Prostate gland (tissue), 2 donors: ENCODE measurements at regions not wholly inside any gene's neighbourhood (a gene's known extent, or its start where the extent isn't known, plus 50 kb on each side); places are given as distances from the start of the nearest gene placed in this dataset.

Source experiments
- DNase-seq: peaks from one replicate; pipeline ENCODE4 v3.0.0-alpha.2; 2019; ENCODE audit warnings: low spot score
- H3K27ac ChIP-seq, 2 donors: fragments of 200-600 bp; sonication (generic); 2 replicates each; pipeline ENCODE4 v1.5.1; 2017 to 2019
- H3K27me3 ChIP-seq: fragments of 200-600 bp; sonication (generic); replicated peaks from 2 replicates; pipeline ENCODE4 v1.5.1; 2019; ENCODE audit not compliant: insufficient read depth
- H3K36me3 ChIP-seq, 2 donors: fragments of 200-600 bp; sonication (generic); 1 replicate in 1 of 2; 2 replicates in 1 of 2; pipeline versions ENCODE4 v1.5.1 to v1.8.1; 2017 to 2019
- H3K4me1 ChIP-seq: fragments of 200-600 bp; sonication (generic); replicated peaks from 2 replicates; pipeline ENCODE4 v1.5.1; 2019
- H3K4me3 ChIP-seq, 2 donors: fragments of 200-600 bp; sonication (generic); 2 replicates each; pipeline ENCODE4 v1.5.1; 2017 to 2019
- H3K9me3 ChIP-seq: fragments of 200-600 bp; sonication (generic); 2 replicates; pipeline ENCODE4 v1.5.1; 2017
- CTCF ChIP-seq, 4 experiments: fragments of 200-600 bp in 2 of 4; fragments of 450-650 bp in 2 of 4; sonication (generic) in 2 of 4; IDR thresholded peaks; 1 replicate in 3 of 4; 2 replicates in 1 of 4; pipeline ENCODE4 v1.5.1; 2016 to 2019; ENCODE audit warnings: antibody characterized with exemption in 4 of 4, mild to moderate bottlenecking in 2 of 4, moderate library complexity in 2 of 4
- POLR2A ChIP-seq: fragments of 450-650 bp; IDR thresholded peaks from one replicate; pipeline ENCODE4 v1.6.1; 2016; ENCODE audit warnings: antibody characterized with exemption, mild to moderate bottlenecking
- POLR2AphosphoS5 ChIP-seq: sonication (generic); formaldehyde crosslinking; IDR thresholded peaks from one replicate; pipeline ENCODE4 v1.6.1; 2017; ENCODE audit warnings: antibody characterized with exemption
- WGBS: methylation state at CpG from one replicate; pipeline ENCODE4 v1.1.5; 2018; 5-methylcytosine and 5-hydroxymethylcytosine counted together
- intact Hi-C: fragments of 100-400 bp; cut with DNase I; formaldehyde crosslinking; loops from one replicate; pipeline ENCODE4 v1.14.2; 2022

- intact Hi-C loops, result no loop called here
- no peak overlapping the region for H3K27ac ChIP-seq
- no peaks in the 10 kb centered on the region for H3K4me1 ChIP-seq
- H3K27me3 ChIP-seq, result no peaks in the 10 kb centered on the region
- H3K36me3 ChIP-seq, result no peaks in the 10 kb centered on the region
- no peaks in the 10 kb centered on the region for H3K9me3 ChIP-seq
- no peak overlapping the region for H3K4me3 ChIP-seq
- WGBS, result 92% methylated on average over 2 of the region's 2 CpGs
- TF ChIP-seq POLR2A (no peak), POLR2AphosphoS5 (no peak), CTCF (IDR thresholded peaks at IDR 0.05) (no peak)
- no peak for DNase-seq
Observed at GRCh38 chr2:124988111-124988510, 963.0 kb downstream of the CNTNAP5 start.

DNA sequence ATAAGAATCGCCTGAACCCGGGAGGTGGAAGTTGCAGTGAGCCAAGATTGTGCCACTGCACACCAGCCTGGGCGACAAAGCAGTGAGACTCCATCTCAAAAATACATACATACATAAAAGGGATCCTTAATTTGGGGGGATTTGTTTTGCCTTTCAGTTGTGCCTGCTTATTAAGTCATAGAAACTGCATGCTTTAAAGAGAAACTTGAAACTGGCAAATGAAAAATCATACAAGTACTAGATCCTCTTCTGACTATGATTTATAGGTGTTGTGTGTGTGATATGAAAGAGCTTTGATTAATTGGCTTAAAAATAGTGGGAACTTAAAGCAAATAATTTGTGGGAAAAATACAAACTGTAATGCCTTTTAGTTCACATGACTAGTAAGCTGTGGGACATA is 963.7 kb downstream of the CNTNAP5 start:
- WGBS, result 92% methylated on average over 3 of the region's 3 CpGs
- Histone ChIP-seq H3K4me1 (no peaks in the 10 kb centered on the region), H3K36me3 (no peaks in the 10 kb centered on the region), H3K4me3 (no peak overlapping the region), H3K27ac (no peak overlapping the region), H3K27me3 (no peaks in the 10 kb centered on the region), H3K9me3 (no peaks in the 10 kb centered on the region)
- TF ChIP-seq POLR2A, result no peak
- no peak for TF ChIP-seq CTCF (IDR thresholded peaks at IDR 0.05)
- TF ChIP-seq POLR2AphosphoS5, result no peak
- no peak for DNase-seq
- intact Hi-C loops, result no loop called here

- Histone ChIP-seq H3K27me3 (no peaks in the 10 kb centered on the region), H3K9me3 (no peaks in the 10 kb centered on the region), H3K27ac (no peak overlapping the region), H3K4me1 (no peaks in the 10 kb centered on the region), H3K36me3 (no peaks in the 10 kb centered on the region), H3K4me3 (no peak overlapping the region)
- no peak for TF ChIP-seq CTCF (IDR thresholded peaks at IDR 0.05)
- no peak for TF ChIP-seq POLR2AphosphoS5
- TF ChIP-seq POLR2A, result no peak
- no peak for DNase-seq
- intact Hi-C loops, result no loop called here
- 88% methylated on average over 4 of the region's 4 CpGs for WGBS
Observed at GRCh38 chr2:124993809-124994208, 968.7 kb downstream of the CNTNAP5 start.

DNA sequence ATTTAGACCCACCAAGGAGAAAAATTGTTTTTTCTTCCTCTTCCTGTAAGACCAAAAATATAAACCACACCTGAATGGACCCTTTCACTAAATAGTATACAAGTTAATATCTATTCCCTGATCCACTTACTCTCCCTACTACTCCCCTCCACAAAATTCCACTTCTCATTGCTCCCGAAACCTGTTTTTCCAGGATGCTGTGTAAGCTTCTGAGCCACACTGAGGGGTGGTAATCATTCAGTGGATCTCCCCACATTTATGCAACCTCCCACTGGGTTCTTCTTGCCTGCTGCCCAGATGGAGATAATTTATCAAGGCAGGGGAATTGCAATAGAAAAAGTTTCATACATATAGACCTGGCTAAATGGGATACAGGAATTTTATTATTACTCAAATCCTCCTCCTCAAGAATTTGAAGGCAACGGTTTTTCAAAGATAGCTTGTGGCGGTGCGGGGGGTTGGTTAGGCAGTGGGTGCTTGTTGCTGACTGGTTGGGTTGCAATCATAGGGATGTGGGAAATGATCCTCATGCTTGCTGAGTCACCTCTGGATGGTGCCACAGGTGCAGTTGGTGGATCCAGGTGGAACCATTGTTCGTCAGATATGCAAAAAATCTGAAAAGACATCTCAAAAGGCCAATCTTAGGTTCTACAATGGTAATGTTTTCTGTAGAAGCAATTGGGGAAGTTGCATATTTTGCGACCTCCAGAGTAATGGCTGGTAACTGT is 970.3 kb downstream of the CNTNAP5 start:
- no peak overlapping the region for H3K27ac ChIP-seq
- 90% methylated on average over 6 of the region's 6 CpGs for WGBS
- H3K4me1 ChIP-seq, result no peaks in the 10 kb centered on the region
- H3K9me3 ChIP-seq, result no peaks in the 10 kb centered on the region
- intact Hi-C loops, result no loop called here
- no peak for DNase-seq
- H3K27me3 ChIP-seq, result no peaks in the 10 kb centered on the region
- H3K4me3 ChIP-seq, result no peak overlapping the region
- TF ChIP-seq POLR2A, result no peak
- TF ChIP-seq POLR2AphosphoS5, result no peak
- no peak for TF ChIP-seq CTCF (IDR thresholded peaks at IDR 0.05)
- no peaks in the 10 kb centered on the region for H3K36me3 ChIP-seq

DNA sequence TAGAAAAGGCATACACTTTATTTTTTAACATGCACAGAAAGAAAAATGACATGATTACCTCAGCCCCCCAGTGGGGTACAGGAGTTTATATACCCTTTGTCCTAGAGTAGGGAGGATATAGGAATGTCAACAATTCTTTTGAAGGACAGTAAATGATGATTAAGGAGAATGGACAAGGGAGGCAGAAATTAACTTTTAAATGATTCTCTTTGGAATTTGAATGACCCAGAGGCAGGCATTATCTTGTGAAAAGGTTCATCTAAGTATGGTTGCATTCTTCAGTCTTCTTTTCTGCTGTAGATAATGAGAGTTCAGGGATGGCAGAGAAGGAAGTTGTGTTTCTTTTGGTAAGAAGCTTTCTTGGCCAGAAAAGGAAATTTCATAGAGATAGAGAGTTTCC is 971.3 kb downstream of the CNTNAP5 start:
- intact Hi-C loops, result no loop called here
- Histone ChIP-seq H3K27ac (no peak overlapping the region), H3K9me3 (no peaks in the 10 kb centered on the region), H3K27me3 (no peaks in the 10 kb centered on the region), H3K4me3 (no peak overlapping the region), H3K36me3 (no peaks in the 10 kb centered on the region), H3K4me1 (no peaks in the 10 kb centered on the region)
- TF ChIP-seq CTCF (IDR thresholded peaks at IDR 0.05) (no peak), POLR2AphosphoS5 (no peak), POLR2A (no peak)
- DNase-seq, result no peak
